Activated naive CD8-positive, alpha-beta T cell treated with anti-CD3 and anti-CD28 coated beads, Interleukin-2, amount 50 U/mL, for 24 hours (primary cell): ENCODE measurements at regions not wholly inside any gene's neighbourhood (a gene's known extent, or its start where the extent isn't known, plus 50 kb on each side); places are given as distances from the start of the nearest gene placed in this dataset.
"Not testable (repeated sequence)": the region's sequence is repeated elsewhere in the genome, so short reads cannot be mapped to it uniquely, and the experiment has no call there.

Experiments used
- ATAC-seq: fragments of 150-1000 bp; cut with Tn5 transposase; one replicate; pipeline ENCODE4 v1.10.0; 2021
- DNase-seq: peaks from one replicate; pipeline ENCODE4 v3.0.0; 2021
- H3K27ac Mint-ChIP-seq: one replicate; pipeline ENCODE4 v1.8.0; 2021; ENCODE audit warnings: mild to moderate bottlenecking, mixed read lengths
- H3K27me3 Mint-ChIP-seq: one replicate; pipeline ENCODE4 v1.8.0; 2021; ENCODE audit warnings: mixed read lengths
- H3K36me3 Mint-ChIP-seq: one replicate; pipeline ENCODE4 v1.8.0; 2021; ENCODE audit warnings: low read depth, mixed read lengths
- H3K4me1 Mint-ChIP-seq: one replicate; pipeline ENCODE4 v1.8.0; 2021; ENCODE audit warnings: mixed read lengths
- H3K4me3 Mint-ChIP-seq: one replicate; pipeline ENCODE4 v1.8.0; 2021; ENCODE audit warnings: mild to moderate bottlenecking, moderate library complexity, mixed read lengths
- H3K9me3 Mint-ChIP-seq: one replicate; pipeline ENCODE4 v1.8.0; 2021; ENCODE audit warnings: mixed read lengths

DNA sequence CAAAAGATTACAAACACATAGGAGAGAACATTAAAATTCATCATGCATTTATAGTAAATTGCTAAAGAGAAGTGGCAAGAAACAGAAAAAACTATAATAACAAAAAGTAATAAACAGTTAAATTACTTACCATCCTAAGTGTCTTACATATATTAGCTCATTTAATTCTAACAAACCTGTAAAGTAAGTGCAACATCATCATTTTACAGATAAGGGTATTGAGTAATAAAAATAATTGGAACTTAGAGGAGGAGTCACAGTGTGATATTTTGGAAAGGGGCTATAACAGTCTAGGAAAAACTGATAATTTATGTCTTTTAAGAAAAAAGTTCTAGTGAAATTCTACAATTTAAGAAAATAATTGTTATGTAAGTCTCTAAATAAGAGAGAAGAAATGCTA is 592.8 kb downstream of the DMRTA1 start:
- ATAC-seq (no peak), DNase-seq (no peak)
- Mint-ChIP-seq H3K36me3 (no peaks in the 10 kb centered on the region), H3K4me3 (no peak overlapping the region), H3K27ac (no peak overlapping the region), H3K9me3 (peaks cover 12% of the 10 kb centered on the region), H3K4me1 (no peaks in the 10 kb centered on the region), H3K27me3 (no peaks in the 10 kb centered on the region)

DNA sequence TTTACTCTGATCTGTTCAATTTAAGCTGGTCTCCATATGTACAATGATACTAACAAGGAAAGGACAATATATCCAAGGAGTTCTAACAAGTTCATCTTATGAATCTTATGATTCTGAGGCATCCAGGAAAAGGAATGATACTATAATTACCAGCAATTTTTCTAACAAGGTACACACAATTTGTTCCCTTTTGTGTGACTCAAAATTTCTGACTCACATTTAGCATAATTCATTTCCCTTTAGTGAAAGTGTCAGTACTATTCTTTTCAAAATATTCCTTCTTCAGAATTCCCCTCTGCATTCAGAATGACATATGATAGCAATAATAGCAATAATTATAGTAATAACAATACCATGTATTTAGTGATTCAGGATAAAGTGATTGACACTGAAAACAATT is 594.8 kb downstream of the DMRTA1 start:
- DNase-seq (no peak), ATAC-seq (no peak)
- Mint-ChIP-seq H3K4me1 (no peaks in the 10 kb centered on the region), H3K27me3 (no peaks in the 10 kb centered on the region), H3K36me3 (no peaks in the 10 kb centered on the region), H3K4me3 (no peak overlapping the region), H3K27ac (no peak overlapping the region), H3K9me3 (peaks cover 14% of the 10 kb centered on the region)

DNA sequence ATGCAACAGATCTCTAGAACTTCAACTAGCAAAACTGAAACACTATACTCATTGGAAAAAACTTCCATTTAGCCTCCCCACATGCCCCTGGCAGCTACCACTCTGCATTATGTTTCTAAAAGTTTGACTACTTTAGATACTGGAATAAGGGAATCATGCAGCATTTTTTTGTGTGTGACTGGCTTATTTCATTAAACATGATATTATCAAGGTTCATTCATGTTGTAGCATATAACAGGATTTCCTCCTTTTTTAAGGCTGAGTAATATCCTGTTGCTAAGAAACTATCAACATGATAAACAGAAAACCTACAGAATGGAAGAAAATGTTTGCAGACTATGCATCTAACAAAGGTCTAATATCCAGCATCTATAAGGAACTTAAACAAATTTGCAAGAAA is 597.9 kb downstream of the DMRTA1 start:
- Mint-ChIP-seq H3K4me1 (no peaks in the 10 kb centered on the region), H3K27me3 (no peaks in the 10 kb centered on the region), H3K9me3 (peaks cover 20% of the 10 kb centered on the region), H3K36me3 (no peaks in the 10 kb centered on the region), H3K4me3 (no peak overlapping the region), H3K27ac (no peak overlapping the region)
- DNase-seq (no peak), ATAC-seq (no peak)

DNA sequence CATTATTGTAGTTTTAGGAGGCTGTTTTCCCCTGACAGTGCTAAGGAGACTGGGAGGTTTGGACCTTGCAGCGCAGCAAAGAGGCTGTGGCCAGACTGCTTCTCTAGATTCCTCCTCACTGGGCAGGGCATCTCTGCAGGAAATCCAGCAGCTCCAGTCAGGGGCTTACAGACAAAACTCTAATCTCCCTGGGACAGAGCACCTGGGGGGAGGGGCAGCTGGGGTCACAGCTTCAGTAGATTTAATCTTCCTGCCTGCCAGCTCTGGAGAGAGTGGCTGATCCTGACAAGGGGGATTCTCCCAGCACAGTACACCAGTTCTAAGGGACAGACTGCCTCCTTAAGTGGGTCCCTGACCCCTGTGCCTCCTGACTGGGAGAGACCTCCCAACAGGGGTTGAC is 599.4 kb downstream of the DMRTA1 start:
- H3K4me3 Mint-ChIP-seq, H3K36me3 Mint-ChIP-seq, H3K27ac Mint-ChIP-seq, H3K4me1 Mint-ChIP-seq, ATAC-seq, H3K27me3 Mint-ChIP-seq, DNase-seq: not testable (repeated sequence)
- peaks cover 20% of the 10 kb centered on the region for H3K9me3 Mint-ChIP-seq

DNA sequence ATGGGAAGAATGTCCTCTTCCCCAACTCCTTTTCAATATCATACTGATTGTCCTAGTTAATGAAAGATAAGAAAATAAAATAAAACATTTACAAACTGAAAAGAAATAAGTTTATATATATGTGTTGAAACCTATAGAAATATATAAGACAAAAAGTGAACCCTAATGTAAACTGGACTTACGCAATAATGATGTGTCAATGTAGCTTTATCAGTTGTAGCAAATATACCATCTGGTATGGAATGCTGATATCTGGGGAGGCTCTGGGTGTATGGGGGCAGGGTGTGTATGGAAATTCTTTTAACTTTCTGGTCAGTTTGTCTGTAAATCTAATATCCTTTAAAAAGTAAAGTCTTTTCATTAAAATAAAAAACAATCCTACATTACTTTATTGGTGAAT is 603.9 kb downstream of the DMRTA1 start:
- ATAC-seq, result no peak
- Mint-ChIP-seq H3K4me1 (no peaks in the 10 kb centered on the region), H3K27me3 (no peaks in the 10 kb centered on the region), H3K36me3 (no peaks in the 10 kb centered on the region), H3K9me3 (peaks cover 7% of the 10 kb centered on the region), H3K27ac (no peak overlapping the region), H3K4me3 (no peak overlapping the region)
- no peak for DNase-seq

DNA sequence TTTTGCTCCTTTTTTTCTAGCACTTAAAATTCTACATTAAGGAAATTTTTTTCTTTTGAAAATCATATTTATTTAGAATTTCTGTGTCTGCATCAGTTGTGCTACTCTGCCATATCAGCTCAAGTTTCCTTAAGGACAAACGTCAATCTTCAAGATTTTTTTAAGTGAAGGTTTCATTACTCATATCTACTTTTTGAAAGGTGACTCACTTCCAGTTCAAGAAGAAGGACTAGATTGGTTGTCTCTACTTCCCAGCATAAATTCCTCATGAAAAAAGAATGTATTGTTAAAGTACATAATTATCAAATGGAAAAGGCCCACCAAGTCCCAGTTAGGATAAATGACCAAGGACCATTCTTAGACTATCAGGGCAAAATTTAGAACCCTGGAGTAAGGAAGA is 626.5 kb downstream of the DMRTA1 start:
- Mint-ChIP-seq H3K9me3 (peaks cover 9% of the 10 kb centered on the region), H3K36me3 (no peaks in the 10 kb centered on the region), H3K4me1 (no peaks in the 10 kb centered on the region), H3K27me3 (no peaks in the 10 kb centered on the region), H3K4me3 (no peak overlapping the region), H3K27ac (no peak overlapping the region)
- DNase-seq (no peak), ATAC-seq (no peak)

DNA sequence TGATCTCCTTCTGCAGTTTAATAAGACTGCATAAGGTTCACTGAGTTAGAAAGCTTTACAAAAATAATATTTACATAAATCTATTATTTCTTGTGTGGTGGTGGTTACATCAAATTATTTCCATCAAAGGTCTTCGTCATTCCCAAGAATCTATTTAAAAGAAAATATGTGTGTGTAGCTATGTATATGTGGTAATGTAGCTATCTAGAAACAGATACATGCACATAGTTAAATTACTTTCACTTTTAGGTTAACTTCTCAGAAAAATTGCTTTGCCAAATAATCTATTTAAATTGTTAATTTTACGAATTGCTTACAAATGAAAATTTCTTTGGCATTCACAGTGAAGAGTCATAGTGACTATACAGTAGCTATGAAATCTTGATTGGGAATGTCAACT is 633.2 kb downstream of the DMRTA1 start:
- H3K27me3 Mint-ChIP-seq, result no peaks in the 10 kb centered on the region
- no peak for DNase-seq
- peaks cover 15% of the 10 kb centered on the region for H3K9me3 Mint-ChIP-seq
- H3K4me3 Mint-ChIP-seq, result no peak overlapping the region
- H3K36me3 Mint-ChIP-seq, result no peaks in the 10 kb centered on the region
- no peak overlapping the region for H3K27ac Mint-ChIP-seq
- no peaks in the 10 kb centered on the region for H3K4me1 Mint-ChIP-seq
- no peak for ATAC-seq

DNA sequence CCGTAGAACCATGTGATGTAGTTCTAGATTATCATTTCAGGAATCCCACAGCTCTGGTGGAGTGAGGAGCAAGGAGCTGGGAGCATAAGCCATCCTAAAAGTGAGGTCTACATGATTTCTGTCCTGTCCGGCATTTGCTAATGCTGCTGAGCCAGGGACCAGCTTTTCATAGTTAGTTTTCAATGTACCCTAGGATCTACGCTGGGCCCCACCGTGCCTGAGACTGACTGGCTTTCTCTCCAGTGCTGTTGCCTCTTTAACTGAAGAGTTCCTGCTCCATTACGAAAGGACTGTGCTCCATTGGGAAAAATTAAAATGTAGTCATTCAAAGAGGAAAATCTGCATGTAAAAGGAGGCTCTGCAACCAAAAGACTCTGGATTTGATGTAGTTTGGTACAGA is 634.8 kb downstream of the DMRTA1 start:
- peaks cover 26% of the 10 kb centered on the region for H3K9me3 Mint-ChIP-seq

DNA sequence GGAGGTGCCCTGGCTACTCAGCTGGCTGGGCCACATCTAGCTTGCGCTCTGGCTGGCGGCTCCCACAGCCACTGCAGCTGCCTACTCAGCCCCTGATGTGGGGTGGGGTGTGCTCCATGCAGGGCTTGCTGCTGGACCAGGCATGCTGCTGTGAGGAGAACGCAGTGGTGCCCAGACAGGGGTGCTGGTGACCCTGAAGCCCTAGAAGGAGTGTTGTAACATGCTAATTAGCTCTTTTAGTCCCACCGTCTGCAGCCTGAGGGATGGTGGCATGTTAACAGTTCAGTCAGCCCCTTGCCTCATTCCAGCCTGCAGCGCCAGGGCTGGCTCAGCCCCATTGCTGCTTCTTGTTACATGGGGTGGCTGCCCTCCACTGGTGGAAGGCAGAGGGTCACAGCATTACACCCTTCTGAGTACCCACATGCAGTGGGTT is 642.3 kb downstream of the DMRTA1 start:
- no peaks in the 10 kb centered on the region for H3K27me3 Mint-ChIP-seq
- H3K36me3 Mint-ChIP-seq, result no peaks in the 10 kb centered on the region
- H3K27ac Mint-ChIP-seq, result no peak overlapping the region
- no peak for ATAC-seq
- no peaks in the 10 kb centered on the region for H3K4me1 Mint-ChIP-seq
- peaks cover 23% of the 10 kb centered on the region for H3K9me3 Mint-ChIP-seq
- no peak overlapping the region for H3K4me3 Mint-ChIP-seq
- DNase-seq, result no peak

More for the DNA sequence above, 634.8 kb downstream of the DMRTA1 start:
- no peak overlapping the region for H3K27ac Mint-ChIP-seq
- no peak overlapping the region for H3K4me3 Mint-ChIP-seq
- no peaks in the 10 kb centered on the region for H3K4me1 Mint-ChIP-seq
- no peaks in the 10 kb centered on the region for H3K27me3 Mint-ChIP-seq
- no peak for ATAC-seq
- no peaks in the 10 kb centered on the region for H3K36me3 Mint-ChIP-seq
- no peak for DNase-seq

DNA sequence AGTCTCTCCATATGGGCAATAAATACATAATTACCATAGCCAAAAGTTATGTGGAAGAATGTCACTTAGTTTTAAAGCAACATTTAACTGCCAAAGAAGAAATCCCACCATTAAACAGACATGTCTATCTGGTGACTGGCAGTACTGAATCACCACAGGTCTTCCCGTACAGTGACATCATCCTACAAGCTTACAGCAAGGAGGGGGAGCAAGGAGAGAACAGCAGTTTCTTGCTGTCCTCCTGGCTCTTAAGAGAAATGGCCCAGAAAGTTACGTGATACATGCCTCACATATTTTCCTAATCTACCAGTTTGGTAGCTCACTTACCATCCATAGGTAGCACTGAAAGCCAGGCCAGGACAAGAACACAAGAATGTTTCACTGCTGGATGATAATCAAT is 671.0 kb downstream of the DMRTA1 start:
- no peak overlapping the region for H3K4me3 Mint-ChIP-seq
- ATAC-seq (no peak), DNase-seq (no peak)
- H3K27me3 Mint-ChIP-seq, result no peaks in the 10 kb centered on the region
- no peaks in the 10 kb centered on the region for H3K4me1 Mint-ChIP-seq
- peaks cover 7% of the 10 kb centered on the region for H3K9me3 Mint-ChIP-seq
- H3K36me3 Mint-ChIP-seq, result no peaks in the 10 kb centered on the region
- no peak overlapping the region for H3K27ac Mint-ChIP-seq

DNA sequence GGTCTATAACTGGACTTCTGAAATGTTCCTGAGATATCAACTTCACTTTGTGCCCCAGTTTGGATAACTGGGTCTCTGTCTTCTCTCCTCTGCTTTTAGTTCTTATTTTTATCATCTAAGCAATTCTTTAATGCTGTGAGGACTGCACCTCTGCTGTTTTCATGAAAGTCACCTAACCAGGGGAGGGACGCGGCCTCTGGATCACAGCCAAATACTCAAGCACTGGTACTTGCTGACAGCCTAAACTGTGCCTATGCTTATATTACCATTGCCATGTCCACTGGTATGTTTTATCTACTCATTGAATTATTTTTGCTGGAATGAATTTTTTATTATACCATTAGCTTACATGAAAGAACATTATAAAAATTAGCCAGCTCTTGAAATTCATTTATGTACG is 674.0 kb downstream of the DMRTA1 start:
- H3K4me1 Mint-ChIP-seq, result no peaks in the 10 kb centered on the region
- H3K27ac Mint-ChIP-seq, result no peak overlapping the region
- DNase-seq (no peak), ATAC-seq (no peak)
- H3K36me3 Mint-ChIP-seq, result no peaks in the 10 kb centered on the region
- H3K4me3 Mint-ChIP-seq, result no peak overlapping the region
- no peaks in the 10 kb centered on the region for H3K27me3 Mint-ChIP-seq
- peaks cover 4% of the 10 kb centered on the region for H3K9me3 Mint-ChIP-seq

DNA sequence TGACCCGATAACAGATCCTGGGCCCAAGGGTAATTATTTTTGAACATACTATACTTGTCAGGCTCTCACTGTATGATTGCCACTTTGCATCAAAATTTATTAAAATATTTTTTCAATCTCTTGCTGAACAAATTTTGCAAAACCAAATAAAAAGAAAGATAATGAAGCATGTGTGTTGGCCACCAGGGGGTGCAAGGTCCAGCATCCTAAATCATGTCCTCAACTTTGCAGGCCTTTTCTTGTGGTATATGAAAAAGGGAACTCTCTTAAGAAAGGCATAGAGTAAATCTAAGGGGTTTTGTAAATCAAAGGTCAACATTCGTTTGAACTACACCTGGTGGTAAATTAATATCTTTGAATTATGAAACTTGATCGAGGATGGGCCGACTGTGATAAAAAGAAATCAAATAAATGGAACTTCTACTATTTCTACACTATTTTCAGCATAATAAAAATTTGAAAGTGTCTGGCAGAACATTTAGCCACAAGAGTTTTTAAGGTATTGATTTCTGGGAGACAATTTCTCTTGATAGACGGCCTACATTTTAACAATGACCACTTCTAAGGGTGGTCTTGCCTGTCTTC is 676.5 kb downstream of the DMRTA1 start:
- ATAC-seq (no peak), DNase-seq (no peak)
- H3K27me3 Mint-ChIP-seq, result no peaks in the 10 kb centered on the region
- peaks cover 4% of the 10 kb centered on the region for H3K9me3 Mint-ChIP-seq
- H3K36me3 Mint-ChIP-seq, result no peaks in the 10 kb centered on the region
- H3K4me3 Mint-ChIP-seq, result no peak overlapping the region
- H3K4me1 Mint-ChIP-seq, result no peaks in the 10 kb centered on the region
- no peak overlapping the region for H3K27ac Mint-ChIP-seq

DNA sequence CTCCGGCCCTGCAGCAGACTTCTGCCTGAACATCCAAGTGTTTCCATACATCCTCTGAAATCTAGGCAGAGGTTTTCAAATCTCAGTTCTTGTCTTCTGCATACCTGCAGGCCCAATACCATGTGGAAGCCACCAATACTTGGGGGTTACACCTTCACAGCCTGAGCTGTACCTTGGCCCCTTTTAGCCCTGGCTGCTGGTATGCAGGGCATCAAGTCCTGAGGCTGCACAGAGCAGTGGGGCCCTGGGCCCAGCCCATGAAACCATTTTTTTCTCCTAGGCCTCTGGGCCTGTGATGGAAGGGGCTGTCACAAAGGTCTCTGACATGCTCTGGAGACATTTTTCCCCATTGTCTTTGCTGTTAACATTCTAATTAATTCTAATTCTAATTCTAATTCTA is 680.6 kb downstream of the ELAVL2 start:
- no peaks in the 10 kb centered on the region for H3K36me3 Mint-ChIP-seq
- no peak overlapping the region for H3K27ac Mint-ChIP-seq
- ATAC-seq (no peak), DNase-seq (no peak)
- no peaks in the 10 kb centered on the region for H3K27me3 Mint-ChIP-seq
- no peaks in the 10 kb centered on the region for H3K4me1 Mint-ChIP-seq
- no peak overlapping the region for H3K4me3 Mint-ChIP-seq
- peaks cover 17% of the 10 kb centered on the region for H3K9me3 Mint-ChIP-seq

DNA sequence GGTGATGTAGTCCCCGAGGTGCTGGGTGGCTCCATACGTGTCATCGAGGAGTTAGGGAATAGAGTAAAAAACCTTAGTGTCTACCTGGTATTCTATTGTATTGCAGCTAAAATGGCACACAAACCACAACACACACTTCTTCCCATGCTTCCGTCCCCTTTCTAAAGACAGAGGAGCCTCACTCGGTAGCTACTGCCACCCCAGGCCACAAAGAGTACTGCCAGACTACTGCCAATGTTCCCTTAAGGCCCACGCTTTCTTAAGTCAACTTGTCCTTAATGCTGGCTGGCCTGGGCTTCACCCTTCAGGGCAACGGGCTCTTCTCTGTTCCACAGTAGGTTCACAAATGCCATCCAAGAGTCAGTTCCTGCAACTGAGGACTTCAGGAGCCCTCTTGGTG is 673.0 kb downstream of the ELAVL2 start:
- no peak overlapping the region for H3K4me3 Mint-ChIP-seq

DNA sequence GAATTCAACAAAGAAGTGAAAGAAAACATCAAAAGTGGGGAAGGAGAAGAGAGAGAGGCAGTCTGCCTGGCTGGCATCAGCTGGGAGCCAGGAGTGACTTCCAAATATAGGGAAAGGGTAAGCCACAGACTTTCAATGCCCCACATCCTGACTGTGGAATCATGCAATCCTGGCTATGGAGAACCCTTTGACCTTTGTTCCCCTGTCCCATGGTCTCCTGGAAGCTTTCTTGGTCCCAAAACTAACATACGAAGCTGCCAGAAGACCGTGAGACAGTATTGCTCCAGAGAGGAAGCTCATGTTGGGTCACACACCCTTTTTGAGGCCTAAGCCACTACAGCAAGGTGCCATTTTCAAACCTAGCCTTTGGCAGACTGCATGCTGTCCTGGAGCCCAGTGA is 665.5 kb downstream of the ELAVL2 start:
- Mint-ChIP-seq H3K36me3 (no peaks in the 10 kb centered on the region), H3K9me3 (peaks cover 26% of the 10 kb centered on the region), H3K27me3 (no peaks in the 10 kb centered on the region), H3K4me1 (no peaks in the 10 kb centered on the region), H3K4me3 (no peak overlapping the region), H3K27ac (no peak overlapping the region)
- no peak for DNase-seq
- no peak for ATAC-seq

More for the DNA sequence above, 673.0 kb downstream of the ELAVL2 start:
- no peaks in the 10 kb centered on the region for H3K27me3 Mint-ChIP-seq
- H3K27ac Mint-ChIP-seq, result no peak overlapping the region
- no peak for DNase-seq
- no peak for ATAC-seq
- H3K36me3 Mint-ChIP-seq, result no peaks in the 10 kb centered on the region
- H3K4me1 Mint-ChIP-seq, result no peaks in the 10 kb centered on the region
- peaks cover 12% of the 10 kb centered on the region for H3K9me3 Mint-ChIP-seq

DNA sequence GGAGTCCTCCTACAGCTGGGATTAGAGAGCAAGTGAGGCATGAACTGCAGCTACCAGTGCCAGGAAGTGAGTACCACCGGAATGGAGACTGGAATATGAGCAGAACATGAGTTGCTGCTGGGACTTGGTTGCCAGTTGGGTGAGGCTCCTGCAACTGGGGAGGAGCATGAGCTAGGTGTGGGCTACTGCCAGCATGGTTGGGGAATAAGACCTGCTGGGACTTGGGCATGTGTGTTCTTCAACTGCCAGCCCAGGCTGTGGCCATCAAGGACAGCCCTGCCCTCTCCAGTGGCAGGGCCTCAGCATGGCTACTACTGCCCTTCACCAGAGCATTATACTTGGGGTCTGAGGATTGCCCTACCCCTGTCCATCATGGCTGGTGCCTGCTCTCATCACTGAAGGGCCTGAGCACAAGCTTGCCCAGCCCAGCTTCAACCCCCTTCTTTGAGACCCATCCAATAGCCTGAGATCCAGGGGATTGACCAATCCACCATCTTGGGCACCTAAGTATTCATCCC is 665.0 kb downstream of the ELAVL2 start:
- no peak overlapping the region for H3K27ac Mint-ChIP-seq
- H3K9me3 Mint-ChIP-seq, result peaks cover 31% of the 10 kb centered on the region
- ATAC-seq (no peak), DNase-seq (no peak)
- no peaks in the 10 kb centered on the region for H3K4me1 Mint-ChIP-seq
- no peaks in the 10 kb centered on the region for H3K27me3 Mint-ChIP-seq
- H3K36me3 Mint-ChIP-seq, result no peaks in the 10 kb centered on the region
- no peak overlapping the region for H3K4me3 Mint-ChIP-seq
